Fibroblast of lung (primary cell): ENCODE measurements at regions not wholly inside any gene's neighbourhood (a gene's known extent, or its start where the extent isn't known, plus 50 kb on each side); places are given as distances from the start of the nearest gene placed in this dataset.
A peak's percentile ranks its signal among the peaks of the same experiment; 100 is the strongest.

ENCODE experiments used
- DNase-seq, 2 donors: peaks; one replicate each; pipeline versions ENCODE4 v3.0.0 to v3.0.0-alpha.2; 2010; ENCODE audit warnings: low read depth in 2 of 2
- H2AFZ ChIP-seq: 2 replicates; pipeline ENCODE4 v1.5.1; 2012; ENCODE audit warnings: low read length, control low read depth, inconsistent platforms
- H3K27ac ChIP-seq: 2 replicates; pipeline ENCODE4 v1.5.1; 2011; ENCODE audit warnings: low read length, control low read depth; ENCODE audit not compliant: insufficient read depth
- H3K27me3 ChIP-seq: 2 replicates; pipeline ENCODE4 v1.5.1; 2011; ENCODE audit warnings: mild to moderate bottlenecking, low read length; ENCODE audit not compliant: control insufficient read depth, insufficient read depth
- H3K36me3 ChIP-seq: 2 replicates; pipeline ENCODE4 v1.5.1; 2011; ENCODE audit warnings: low read length; ENCODE audit not compliant: control insufficient read depth, insufficient read depth
- H3K4me1 ChIP-seq: 2 replicates; pipeline ENCODE4 v1.5.1; 2011; ENCODE audit warnings: low read length; ENCODE audit not compliant: control insufficient read depth, insufficient read depth; ENCODE audit errors: extremely low read depth
- H3K4me2 ChIP-seq: 2 replicates; pipeline ENCODE4 v1.5.1; 2011; ENCODE audit warnings: low read length, control low read depth; ENCODE audit not compliant: insufficient read depth; ENCODE audit errors: extremely low read depth
- H3K4me3 ChIP-seq, 4 experiments: fragments of 200-600 bp in 1 of 4; sonication (generic) in 1 of 4; replicated peaks in 1 of 4; 2 replicates each; pipeline ENCODE4 v1.5.1; 2011 to 2016; ENCODE audit warnings: low read length in 4 of 4, low read depth in 3 of 4, mild to moderate bottlenecking in 3 of 4, control low read depth in 2 of 4, inconsistent platforms in 1 of 4, mixed read lengths in 1 of 4; ENCODE audit not compliant: insufficient read depth in 1 of 4; ENCODE audit errors: control extremely low read depth in 1 of 4
- H3K79me2 ChIP-seq: 2 replicates; pipeline ENCODE4 v1.5.1; 2012; ENCODE audit warnings: mild to moderate bottlenecking, low read length, inconsistent platforms; ENCODE audit not compliant: control insufficient read depth, insufficient read depth
- H3K9ac ChIP-seq: 2 replicates; pipeline ENCODE4 v1.5.1; 2011; ENCODE audit warnings: mild to moderate bottlenecking, low read length, control low read depth; ENCODE audit not compliant: insufficient read depth
- H3K9me3 ChIP-seq: 2 replicates; pipeline ENCODE4 v1.5.1; 2012; ENCODE audit warnings: low read depth, low read length; ENCODE audit not compliant: control insufficient read depth, insufficient read depth
- H4K20me1 ChIP-seq: 2 replicates; pipeline ENCODE4 v1.5.1; 2011; ENCODE audit warnings: low read length; ENCODE audit not compliant: control insufficient read depth, insufficient read depth; ENCODE audit errors: extremely low read depth
- CTCF ChIP-seq, 2 donors: IDR thresholded peaks in 1 of 2; conservative IDR thresholded peaks in 1 of 2; 1 replicate in 1 of 2; 2 replicates in 1 of 2; pipeline ENCODE4 v1.5.1; 2011 to 2012; ENCODE audit warnings: low read length in 2 of 2, control low read depth in 1 of 2, inconsistent platforms in 1 of 2, low read depth in 1 of 2, mild to moderate bottlenecking in 1 of 2
- EZH2 ChIP-seq: IDR thresholded peaks from 2 replicates; pipeline ENCODE4 v1.5.1; 2012; ENCODE audit warnings: low read length, control low read depth, mild to moderate bottlenecking; ENCODE audit errors: missing control alignments

- Histone ChIP-seq H3K27ac (no peak overlapping the region), H2AFZ (no peak overlapping the region)
- TF ChIP-seq EZH2 (no peak), CTCF (conservative IDR thresholded peaks at IDR 0.05 in 1 of 2, IDR thresholded peaks at IDR 0.05 in 1 of 2; ENCODE audit: low read depth in 1 of 2, low read length in 2 of 2) (no peak)
These were observed 67.8 kb upstream of the ACYP2 start for GRCh38 chr2:54047658-54048057.

GRCh38 chr2:54047091-54047490 lies 68.3 kb upstream of the ACYP2 start:
- no peaks in the 10 kb centered on the region for H3K36me3 ChIP-seq
- H3K9ac ChIP-seq = no peak overlapping the region
- H3K4me3 ChIP-seq = no peak overlapping the region
- no peaks in the 10 kb centered on the region for H3K27me3 ChIP-seq
- no peak overlapping the region for H3K4me2 ChIP-seq
- no peaks in the 10 kb centered on the region for H3K4me1 ChIP-seq
- no peak overlapping the region for H2AFZ ChIP-seq
- TF ChIP-seq CTCF (conservative IDR thresholded peaks at IDR 0.05 in 1 of 2, IDR thresholded peaks at IDR 0.05 in 1 of 2; ENCODE audit: low read depth in 1 of 2, low read length in 2 of 2) (no peak), EZH2 (no peak)
- H4K20me1 ChIP-seq = no peaks in the 10 kb centered on the region
- H3K9me3 ChIP-seq = no peaks in the 10 kb centered on the region
- H3K79me2 ChIP-seq = no peaks in the 10 kb centered on the region
- DNase-seq = peak in 1 of 2 donors; percentile 90
- H3K27ac ChIP-seq = no peak overlapping the region

More at GRCh38 chr2:54047658-54048057, 67.8 kb upstream of the ACYP2 start:
- Histone ChIP-seq H3K9ac (no peak overlapping the region), H3K9me3 (no peaks in the 10 kb centered on the region), H3K4me2 (no peak overlapping the region), H4K20me1 (no peaks in the 10 kb centered on the region), H3K27me3 (no peaks in the 10 kb centered on the region), H3K79me2 (no peaks in the 10 kb centered on the region), H3K4me1 (no peaks in the 10 kb centered on the region), H3K4me3 (no peak overlapping the region), H3K36me3 (no peaks in the 10 kb centered on the region)
- DNase-seq = peak in 1 of 2 donors; percentile 76

GRCh38 chr2:54042897-54043620 lies 72.3 kb upstream of the PSME4 start:
- Histone ChIP-seq H3K27ac (no peak overlapping the region), H3K36me3 (no peaks in the 10 kb centered on the region), H2AFZ (no peak overlapping the region), H3K9ac (no peak overlapping the region), H3K4me2 (no peak overlapping the region), H3K4me3 (no peak overlapping the region), H3K9me3 (no peaks in the 10 kb centered on the region), H3K4me1 (peaks cover 2% of the 10 kb centered on the region), H3K27me3 (no peaks in the 10 kb centered on the region), H3K79me2 (no peaks in the 10 kb centered on the region), H4K20me1 (no peaks in the 10 kb centered on the region)
- DNase-seq = peak in 1 of 2 donors; percentile 32
- no peak for TF ChIP-seq EZH2
- TF ChIP-seq CTCF (conservative IDR thresholded peaks at IDR 0.05 in 1 of 2, IDR thresholded peaks at IDR 0.05 in 1 of 2; ENCODE audit: low read depth in 1 of 2, low read length in 2 of 2) = no peak
